ENCODE measurements at regions not wholly inside any gene's neighbourhood (a gene's known extent, or its start where the extent isn't known, plus 50 kb on each side); places are given as distances from the start of the nearest gene placed in this dataset.

DNA sequence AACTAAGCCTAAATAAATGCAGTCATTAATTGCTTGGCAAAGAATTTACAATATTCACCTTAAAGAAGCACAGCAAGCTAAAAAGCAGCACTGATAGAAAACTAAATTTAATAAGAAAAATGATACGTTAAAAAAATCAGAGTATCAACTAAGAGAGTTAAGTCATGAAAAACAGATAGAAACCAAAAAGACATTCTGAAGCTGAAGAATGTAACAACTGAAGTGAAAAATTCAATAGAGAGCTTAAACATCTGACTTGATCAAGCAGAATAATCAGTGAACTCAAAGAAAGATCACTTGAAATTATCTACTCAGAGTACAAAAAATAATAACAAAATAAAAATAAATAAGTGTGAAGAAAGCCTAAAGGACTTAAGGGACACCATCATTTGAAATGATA lies 588.0 kb upstream of the HS3ST1 start:
- TF ChIP-seq, protein P1, sequence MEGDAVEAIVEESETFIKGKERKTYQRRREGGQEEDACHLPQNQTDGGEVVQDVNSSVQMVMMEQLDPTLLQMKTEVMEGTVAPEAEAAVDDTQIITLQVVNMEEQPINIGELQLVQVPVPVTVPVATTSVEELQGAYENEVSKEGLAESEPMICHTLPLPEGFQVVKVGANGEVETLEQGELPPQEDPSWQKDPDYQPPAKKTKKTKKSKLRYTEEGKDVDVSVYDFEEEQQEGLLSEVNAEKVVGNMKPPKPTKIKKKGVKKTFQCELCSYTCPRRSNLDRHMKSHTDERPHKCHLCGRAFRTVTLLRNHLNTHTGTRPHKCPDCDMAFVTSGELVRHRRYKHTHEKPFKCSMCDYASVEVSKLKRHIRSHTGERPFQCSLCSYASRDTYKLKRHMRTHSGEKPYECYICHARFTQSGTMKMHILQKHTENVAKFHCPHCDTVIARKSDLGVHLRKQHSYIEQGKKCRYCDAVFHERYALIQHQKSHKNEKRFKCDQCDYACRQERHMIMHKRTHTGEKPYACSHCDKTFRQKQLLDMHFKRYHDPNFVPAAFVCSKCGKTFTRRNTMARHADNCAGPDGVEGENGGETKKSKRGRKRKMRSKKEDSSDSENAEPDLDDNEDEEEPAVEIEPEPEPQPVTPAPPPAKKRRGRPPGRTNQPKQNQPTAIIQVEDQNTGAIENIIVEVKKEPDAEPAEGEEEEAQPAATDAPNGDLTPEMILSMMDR (optimal IDR thresholded peaks at IDR 0.05 in 1 of 3, IDR thresholded peaks at IDR 0.05 in 1 of 3, conservative IDR thresholded peaks at IDR 0.05 in 1 of 3; ENCODE audit: extremely low read depth in 1 of 3, insufficient read depth in 2 of 3, low read length in 3 of 3): no peak
- no peak for TF ChIP-seq EZH2 (IDR thresholded peaks at IDR 0.05; ENCODE audit: low read length)

Measured in keratinocyte (primary cell).